ENCODE measurements at regions not wholly inside any gene's neighbourhood (a gene's known extent, or its start where the extent isn't known, plus 50 kb on each side); places are given as distances from the start of the nearest gene placed in this dataset.

DNA sequence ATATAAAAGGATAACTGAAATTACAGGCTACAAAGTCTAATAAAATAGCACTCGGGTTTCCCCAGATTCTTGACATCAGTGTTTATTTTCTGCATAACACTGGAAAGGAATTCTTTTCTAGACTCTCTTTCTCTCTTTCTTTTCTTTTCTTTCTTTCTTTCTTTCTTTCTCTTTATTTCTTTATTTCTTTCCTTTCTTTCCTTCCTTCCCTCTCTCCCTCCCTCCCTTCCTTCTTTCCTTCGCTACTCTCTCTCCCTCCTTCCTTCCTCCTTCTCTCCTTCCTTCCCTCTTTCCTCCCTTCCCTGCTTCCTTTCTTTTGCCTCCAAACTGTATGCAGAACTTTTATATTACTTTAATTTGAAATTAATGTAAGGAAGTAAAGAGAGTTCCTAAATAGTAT is 64.5 kb upstream of the GPR45 start:
- TF ChIP-seq, protein P1, sequence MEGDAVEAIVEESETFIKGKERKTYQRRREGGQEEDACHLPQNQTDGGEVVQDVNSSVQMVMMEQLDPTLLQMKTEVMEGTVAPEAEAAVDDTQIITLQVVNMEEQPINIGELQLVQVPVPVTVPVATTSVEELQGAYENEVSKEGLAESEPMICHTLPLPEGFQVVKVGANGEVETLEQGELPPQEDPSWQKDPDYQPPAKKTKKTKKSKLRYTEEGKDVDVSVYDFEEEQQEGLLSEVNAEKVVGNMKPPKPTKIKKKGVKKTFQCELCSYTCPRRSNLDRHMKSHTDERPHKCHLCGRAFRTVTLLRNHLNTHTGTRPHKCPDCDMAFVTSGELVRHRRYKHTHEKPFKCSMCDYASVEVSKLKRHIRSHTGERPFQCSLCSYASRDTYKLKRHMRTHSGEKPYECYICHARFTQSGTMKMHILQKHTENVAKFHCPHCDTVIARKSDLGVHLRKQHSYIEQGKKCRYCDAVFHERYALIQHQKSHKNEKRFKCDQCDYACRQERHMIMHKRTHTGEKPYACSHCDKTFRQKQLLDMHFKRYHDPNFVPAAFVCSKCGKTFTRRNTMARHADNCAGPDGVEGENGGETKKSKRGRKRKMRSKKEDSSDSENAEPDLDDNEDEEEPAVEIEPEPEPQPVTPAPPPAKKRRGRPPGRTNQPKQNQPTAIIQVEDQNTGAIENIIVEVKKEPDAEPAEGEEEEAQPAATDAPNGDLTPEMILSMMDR (optimal IDR thresholded peaks at IDR 0.05 in 1 of 3, IDR thresholded peaks at IDR 0.05 in 1 of 3, conservative IDR thresholded peaks at IDR 0.05 in 1 of 3; ENCODE audit: extremely low read depth in 1 of 3, insufficient read depth in 2 of 3, low read length in 3 of 3): no peak
- no peak for TF ChIP-seq EZH2 (IDR thresholded peaks at IDR 0.05; ENCODE audit: low read length)

Data from keratinocyte (primary cell).